Breast epithelium (tissue), 4 donors: ENCODE measurements at regions not wholly inside any gene's neighbourhood (a gene's known extent, or its start where the extent isn't known, plus 50 kb on each side); places are given as distances from the start of the nearest gene placed in this dataset.
A peak's percentile ranks its signal among the peaks of the same experiment; 100 is the strongest.

Experiments used
- DNase-seq, 2 donors: peaks; one replicate each; pipeline ENCODE4 v3.0.0-alpha.2; 2019; ENCODE audit warnings: low spot score in 2 of 2
- H3K27ac ChIP-seq, 2 donors: fragments of 200-600 bp; sonication (generic) in 1 of 2; one replicate each; pipeline ENCODE4 v1.5.1; 2016 to 2019; ENCODE audit warnings: mild to moderate bottlenecking in 1 of 2
- H3K27me3 ChIP-seq, 2 donors: fragments of 200-600 bp; sonication (generic) in 1 of 2; one replicate each; pipeline versions ENCODE4 v1.5.1 to v1.6.0; 2017 to 2019; ENCODE audit warnings: control low read depth in 1 of 2, mild to moderate bottlenecking in 1 of 2
- H3K36me3 ChIP-seq: fragments of 200-600 bp; one replicate; pipeline ENCODE4 v1.5.1; 2019
- H3K4me1 ChIP-seq, 2 donors: fragments of 200-600 bp; sonication (generic); one replicate each; pipeline ENCODE4 v1.5.1; 2016 to 2019; ENCODE audit warnings: control low read depth in 1 of 2
- H3K4me3 ChIP-seq, 3 donors: fragments of 200-600 bp; sonication (generic); 1 replicate in 2 of 3; 2 replicates in 1 of 3; pipeline ENCODE4 v1.5.1; 2016 to 2019; ENCODE audit warnings: mild to moderate bottlenecking in 3 of 3, moderate library complexity in 2 of 3
- H3K9me3 ChIP-seq, 2 donors: fragments of 200-600 bp; sonication (generic) in 1 of 2; one replicate each; pipeline ENCODE4 v1.5.1; 2016 to 2019; ENCODE audit warnings: control low read depth in 1 of 2
- CTCF ChIP-seq, 3 donors: fragments of 450-650 bp; IDR thresholded peaks; one replicate each; pipeline ENCODE4 v1.5.1; 2016 to 2017; ENCODE audit warnings: antibody characterized with exemption in 3 of 3, mild to moderate bottlenecking in 3 of 3, moderate library complexity in 3 of 3
- POLR2A ChIP-seq: fragments of 450-650 bp; IDR thresholded peaks from one replicate; pipeline ENCODE4 v1.6.1; 2016; ENCODE audit warnings: antibody characterized with exemption, mild to moderate bottlenecking, moderate library complexity
- POLR2AphosphoS5 ChIP-seq, 3 donors: sonication (generic); formaldehyde crosslinking; IDR thresholded peaks; one replicate each; pipeline ENCODE4 v1.6.1; 2017; ENCODE audit warnings: antibody characterized with exemption in 3 of 3
- intact Hi-C: fragments of 100-400 bp; cut with DNase I; formaldehyde crosslinking; loops from one replicate; pipeline ENCODE4 v1.15.1; 2023; ENCODE audit warnings: low total_unique reads

GRCh38 chr5:2299388-2300220, 416.9 kb upstream of the IRX4 start:
- Histone ChIP-seq H3K4me3 (no peak overlapping the region), H3K4me1 (no peaks in the 10 kb centered on the region), H3K36me3 (no peaks in the 10 kb centered on the region), H3K27ac (no peak overlapping the region), H3K27me3 (no peaks in the 10 kb centered on the region), H3K9me3 (no peaks in the 10 kb centered on the region)
- intact Hi-C loops: no loop called here
- peak in 1 of 2 donors; percentile 34 for DNase-seq
- TF ChIP-seq POLR2A (no peak), CTCF (IDR thresholded peaks at IDR 0.05) (no peak), POLR2AphosphoS5 (IDR thresholded peaks at IDR 0.05) (no peak)

DNA sequence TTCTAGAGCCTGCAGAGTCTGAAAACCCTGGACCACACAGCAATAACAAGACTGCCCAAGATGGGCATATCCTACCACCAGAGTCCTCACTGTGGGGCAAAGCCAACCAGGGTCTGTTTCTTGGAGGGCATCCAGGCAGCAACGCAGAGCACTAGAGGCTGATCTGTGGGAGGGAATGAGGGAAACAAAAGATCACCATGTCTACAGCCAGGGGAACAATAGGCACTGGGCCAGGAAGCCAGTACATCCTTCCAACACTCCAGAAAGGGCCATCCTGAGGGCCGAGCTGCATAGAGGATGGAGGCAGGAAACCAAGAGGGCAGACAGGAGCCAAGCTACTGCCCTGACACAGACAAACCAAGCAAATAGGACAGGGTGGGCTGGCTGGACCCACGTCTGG, 416.1 kb upstream of the IRX4 start:
- no peaks in the 10 kb centered on the region for H3K4me1 ChIP-seq
- DNase-seq: peak in 1 of 2 donors; percentile 35
- no peaks in the 10 kb centered on the region for H3K27me3 ChIP-seq
- H3K36me3 ChIP-seq: no peaks in the 10 kb centered on the region
- intact Hi-C loops: no loop called here
- TF ChIP-seq POLR2A (no peak), CTCF (IDR thresholded peaks at IDR 0.05) (no peak), POLR2AphosphoS5 (IDR thresholded peaks at IDR 0.05) (no peak)
- H3K27ac ChIP-seq: no peak overlapping the region
- H3K9me3 ChIP-seq: no peaks in the 10 kb centered on the region
- H3K4me3 ChIP-seq: no peak overlapping the region

DNA sequence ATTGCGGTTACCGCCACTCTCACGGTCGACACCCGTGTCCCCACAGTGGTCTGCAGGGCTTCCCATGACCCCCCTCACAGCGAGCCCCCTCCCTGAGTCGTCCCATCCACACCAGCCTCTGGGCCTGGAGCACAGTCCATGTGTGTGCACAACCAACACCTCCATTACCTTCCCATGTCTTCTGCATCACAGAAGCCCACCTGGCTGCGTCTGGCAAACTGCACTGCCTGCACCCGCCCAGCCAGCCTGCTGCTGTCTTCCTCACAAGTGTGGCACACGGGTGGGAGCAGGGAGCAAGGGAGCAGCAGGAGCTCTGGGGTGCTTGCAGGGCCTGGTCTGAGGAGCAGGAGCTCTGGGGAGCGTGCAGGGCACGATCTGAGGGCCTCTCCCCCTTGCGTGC, 415.3 kb upstream of the IRX4 start:
- Histone ChIP-seq H3K4me3 (no peak overlapping the region), H3K27ac (no peak overlapping the region), H3K36me3 (no peaks in the 10 kb centered on the region), H3K4me1 (no peaks in the 10 kb centered on the region), H3K27me3 (no peaks in the 10 kb centered on the region), H3K9me3 (no peaks in the 10 kb centered on the region)
- DNase-seq: peak in 1 of 2 donors; percentile 17
- TF ChIP-seq CTCF (IDR thresholded peaks at IDR 0.05) (no peak), POLR2A (no peak), POLR2AphosphoS5 (IDR thresholded peaks at IDR 0.05) (no peak)
- intact Hi-C loops: no loop called here

DNA sequence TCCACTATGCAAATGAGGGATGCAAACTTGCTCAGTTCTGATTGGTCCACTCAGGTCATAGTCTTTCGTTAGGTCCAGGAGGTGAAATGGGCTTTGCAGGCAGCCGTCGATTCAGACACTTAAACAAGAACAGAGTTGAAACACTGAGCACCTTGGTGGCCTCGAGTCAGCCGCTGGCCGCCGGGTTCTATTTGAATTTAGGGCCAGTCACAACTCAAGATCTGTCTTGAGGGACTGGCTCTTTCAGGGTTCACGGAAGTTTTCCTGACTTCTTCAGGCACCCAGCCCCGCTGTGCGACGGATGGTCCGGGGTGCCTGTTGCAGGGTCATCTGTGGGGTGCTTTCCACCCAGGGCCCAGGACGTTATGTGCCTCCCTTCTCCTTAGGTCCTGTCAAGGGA, 412.8 kb upstream of the IRX4 start:
- intact Hi-C loops: no loop called here
- no peaks in the 10 kb centered on the region for H3K9me3 ChIP-seq
- no peaks in the 10 kb centered on the region for H3K36me3 ChIP-seq
- no peaks in the 10 kb centered on the region for H3K4me1 ChIP-seq
- H3K27me3 ChIP-seq: no peaks in the 10 kb centered on the region
- DNase-seq: peak in 1 of 2 donors; percentile 31
- H3K4me3 ChIP-seq: no peak overlapping the region
- no peak for TF ChIP-seq CTCF (IDR thresholded peaks at IDR 0.05)
- no peak for TF ChIP-seq POLR2AphosphoS5 (IDR thresholded peaks at IDR 0.05)
- TF ChIP-seq POLR2A: no peak
- no peak overlapping the region for H3K27ac ChIP-seq

DNA sequence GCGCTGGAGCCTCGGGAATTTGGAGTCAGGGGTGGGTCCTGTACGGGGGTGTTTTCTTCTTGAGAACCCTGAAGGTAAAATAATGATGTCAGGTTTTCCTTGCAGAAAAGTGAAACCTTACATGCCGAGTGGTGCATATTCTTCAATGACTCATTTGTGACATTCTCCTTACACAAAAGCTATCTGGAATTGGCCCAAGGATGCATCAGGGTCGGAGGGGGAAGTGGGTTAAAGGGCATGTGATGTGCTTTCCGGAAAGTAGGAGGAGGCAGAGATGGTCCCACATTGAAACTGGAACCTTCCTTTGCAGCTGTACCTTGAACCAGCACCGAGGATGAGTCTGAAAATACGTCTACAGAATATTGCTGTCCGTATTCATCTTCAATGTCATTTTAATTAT, 411.2 kb upstream of the IRX4 start:
- no peaks in the 10 kb centered on the region for H3K27me3 ChIP-seq
- no peak overlapping the region for H3K27ac ChIP-seq
- H3K4me1 ChIP-seq: no peaks in the 10 kb centered on the region
- TF ChIP-seq CTCF (IDR thresholded peaks at IDR 0.05) (no peak), POLR2AphosphoS5 (IDR thresholded peaks at IDR 0.05) (no peak), POLR2A (no peak)
- intact Hi-C loops: no loop called here
- H3K36me3 ChIP-seq: no peaks in the 10 kb centered on the region
- no peaks in the 10 kb centered on the region for H3K9me3 ChIP-seq
- no peak for DNase-seq
- H3K4me3 ChIP-seq: no peak overlapping the region
